ENCODE measurements at regions not wholly inside any gene's neighbourhood (a gene's known extent, or its start where the extent isn't known, plus 50 kb on each side); places are given as distances from the start of the nearest gene placed in this dataset.
"Not testable (repeated sequence)": the region's sequence is repeated elsewhere in the genome, so short reads cannot be mapped to it uniquely, and the experiment has no call there.

DNA sequence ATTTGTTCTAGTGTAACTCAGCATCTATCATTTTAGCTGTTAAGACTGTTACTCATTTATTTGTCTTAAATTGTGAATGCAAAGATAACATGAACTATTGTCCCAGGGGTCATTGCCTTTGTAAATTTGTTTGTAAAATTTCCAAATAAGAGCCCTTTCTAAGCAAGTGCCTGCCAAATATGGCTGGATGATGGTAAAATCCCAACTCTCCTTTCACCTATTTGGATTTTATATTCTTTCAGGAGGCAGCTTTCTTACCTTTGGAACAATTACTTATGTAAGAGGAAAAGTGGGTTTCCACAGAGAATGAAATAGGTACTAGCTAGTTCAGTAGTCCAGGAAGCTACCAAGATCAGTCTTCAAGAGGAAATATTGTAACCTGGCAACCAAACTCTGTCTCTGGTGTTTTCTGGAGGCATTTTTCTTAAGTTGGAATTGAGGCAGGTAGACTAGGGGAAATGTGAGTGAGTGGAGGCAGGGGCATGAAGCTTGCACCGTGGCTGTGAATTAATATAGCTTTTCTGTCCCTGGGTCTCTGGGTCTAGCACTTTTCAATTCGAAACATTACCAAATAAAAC, 88.5 kb upstream of the XIST start:
- no peak for FAIRE-seq

- FAIRE-seq = not testable (repeated sequence)
Observed at GRCh38 chrX:73937843-73938242, 85.3 kb upstream of the XIST start.

GRCh38 chrX:73932522-73932921, 80.0 kb upstream of the XIST start:
- FAIRE-seq = no peak

DNA sequence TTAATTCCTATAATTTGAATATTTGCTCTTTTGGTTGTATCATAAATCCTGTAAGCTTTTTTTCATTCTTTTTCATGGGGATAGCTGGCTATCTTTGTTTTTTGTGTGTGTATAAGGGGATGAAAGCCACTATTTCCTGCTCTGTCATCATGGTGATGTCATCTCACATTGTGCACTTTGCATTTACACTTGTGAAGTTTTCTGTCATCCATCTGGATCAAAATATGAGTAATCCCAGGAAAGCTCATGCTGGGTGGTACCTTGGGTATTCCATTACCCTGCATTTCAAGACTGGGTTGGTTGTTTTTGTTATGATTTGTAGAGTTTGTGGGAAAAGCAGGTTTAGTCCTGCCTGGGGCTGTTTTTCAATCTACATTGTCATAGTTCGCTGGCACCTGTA, 77.8 kb upstream of the XIST start:
- FAIRE-seq = no peak

- no peak for FAIRE-seq
Observed at GRCh38 chrX:73922856-73923455, 70.4 kb upstream of the XIST start.

DNA sequence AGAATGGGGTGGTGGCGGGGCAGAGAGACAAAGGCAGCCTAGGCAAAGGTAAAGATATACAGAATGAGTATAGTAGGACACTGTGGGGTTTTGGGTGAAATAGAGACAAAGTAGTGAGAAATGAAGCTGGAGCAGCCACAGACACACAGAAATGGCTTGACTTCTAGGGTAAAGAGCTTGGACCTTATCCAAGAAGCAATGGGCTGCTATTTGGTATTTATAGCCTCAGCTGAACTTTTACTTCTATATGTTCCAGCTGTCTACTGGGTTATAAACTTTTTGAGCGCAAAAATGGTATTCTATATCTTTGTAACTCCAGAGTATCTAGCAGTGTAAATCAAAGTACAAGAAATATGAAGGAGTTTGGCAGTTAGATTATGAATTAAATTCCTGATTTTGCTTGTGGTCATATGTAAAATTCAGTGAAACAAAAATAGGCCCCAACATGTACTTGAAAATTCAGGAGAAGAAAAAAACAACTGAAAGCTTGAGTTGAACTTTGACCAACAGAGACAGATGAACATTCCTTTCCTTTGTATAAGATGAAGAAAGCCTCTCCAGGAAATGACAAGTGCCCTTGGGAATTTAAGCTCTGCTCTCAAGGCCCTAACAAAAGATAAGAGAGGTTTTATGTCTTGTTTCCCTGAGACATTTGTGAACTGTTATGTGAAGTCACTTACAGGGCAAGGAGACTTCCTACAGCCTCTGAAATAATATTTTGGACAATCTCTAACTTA, 64.6 kb upstream of the XIST start:
- FAIRE-seq = no peak

DNA sequence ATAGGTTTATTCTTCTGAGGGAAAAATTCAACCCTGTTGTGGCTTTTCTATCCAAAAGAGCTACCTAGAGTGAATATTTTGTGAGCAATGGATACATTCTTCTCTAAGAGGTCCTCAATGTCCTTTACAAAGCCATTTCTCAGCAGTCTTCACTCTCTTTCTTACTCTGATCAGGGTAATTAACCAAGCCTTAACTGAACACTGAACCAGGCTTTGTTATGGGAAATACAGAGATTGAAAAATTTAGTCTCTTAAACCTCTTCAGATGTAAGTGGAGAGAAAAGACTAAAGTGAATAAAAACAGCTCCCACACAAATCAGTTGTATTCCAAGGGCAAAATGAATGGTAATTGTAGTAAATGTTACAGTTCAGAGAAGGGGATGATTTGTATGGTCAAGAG, 64.0 kb upstream of the XIST start:
- FAIRE-seq = no peak

GRCh38 chrX:73914792-73915191, 62.3 kb upstream of the XIST start:
- FAIRE-seq = not testable (repeated sequence)

DNA sequence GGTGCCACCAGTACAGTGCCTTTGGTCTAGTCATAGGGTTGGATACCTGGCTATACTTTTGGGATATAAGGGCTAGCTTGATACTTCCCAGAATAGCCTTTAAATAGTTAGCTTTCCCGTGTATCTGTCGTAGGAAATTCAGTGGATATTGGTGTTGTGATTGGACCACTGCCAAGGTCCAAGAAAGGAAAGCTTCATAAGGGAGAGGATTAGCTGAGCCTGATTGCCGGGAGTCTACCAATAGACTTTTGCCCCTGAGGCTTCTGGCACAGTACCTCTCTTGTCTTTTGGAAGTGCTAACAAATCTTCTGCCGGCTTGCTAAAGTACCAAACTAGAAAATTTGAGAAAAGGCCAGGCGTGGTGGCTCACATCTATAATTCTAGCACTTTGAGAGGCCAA, 61.1 kb upstream of the XIST start:
- FAIRE-seq = no peak

DNA sequence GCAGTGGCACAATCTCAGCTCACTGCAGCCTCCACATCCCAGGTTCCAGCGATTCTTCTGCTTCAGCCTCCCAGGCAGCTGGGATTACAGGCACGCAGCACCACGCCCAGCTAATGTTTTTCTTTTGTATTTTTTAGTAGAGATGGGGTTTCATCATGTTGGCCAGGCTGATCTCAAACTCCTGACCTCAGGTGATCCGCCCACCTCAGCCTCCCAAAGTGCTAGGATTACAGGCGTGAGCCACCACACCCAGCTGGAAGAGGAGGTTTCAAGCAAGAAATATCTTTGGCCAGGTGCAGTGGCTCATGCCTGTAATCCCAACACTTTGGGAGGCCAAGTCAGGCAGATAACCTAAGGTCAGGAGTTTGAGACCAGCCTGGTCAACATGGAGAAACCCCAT, 59.4 kb upstream of the XIST start:
- FAIRE-seq = not testable (repeated sequence)

DNA sequence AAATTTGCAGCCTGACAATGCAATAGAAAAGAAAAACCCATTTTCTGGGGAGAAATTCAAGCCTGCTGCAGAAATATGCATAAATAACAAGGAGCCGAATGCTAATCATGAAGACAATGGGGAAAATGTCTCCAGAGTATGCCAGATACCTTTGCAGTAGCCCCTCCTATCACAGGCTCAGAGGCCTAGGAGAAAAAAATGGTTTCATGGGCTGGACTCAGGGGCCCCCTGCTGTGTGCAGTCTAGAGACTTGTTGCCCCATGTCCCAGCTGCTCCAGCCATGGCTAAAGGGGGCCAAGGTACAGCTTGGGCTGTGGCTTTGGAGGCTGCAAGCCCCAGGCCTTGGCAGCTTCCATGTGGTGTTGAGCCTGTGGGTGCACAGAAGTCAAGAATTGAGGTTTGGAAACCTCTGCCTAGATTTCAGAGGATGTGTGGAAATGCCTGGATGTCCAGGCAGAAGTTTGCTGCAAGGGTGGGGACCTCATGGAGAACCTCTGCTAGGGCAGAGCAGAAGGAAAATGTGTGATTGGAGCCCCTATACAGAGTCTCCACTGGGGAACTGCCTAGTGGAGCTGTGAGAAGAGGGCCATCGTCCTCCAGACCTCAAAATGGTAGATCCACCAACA, 53.3 kb upstream of the XIST start:
- FAIRE-seq = not testable (repeated sequence)

- FAIRE-seq = no peak
Observed at GRCh38 chrX:73903941-73904340, 51.4 kb upstream of the XIST start.
